Kidney epithelial cell (primary cell): ENCODE measurements at regions not wholly inside any gene's neighbourhood (a gene's known extent, or its start where the extent isn't known, plus 50 kb on each side); places are given as distances from the start of the nearest gene placed in this dataset.

Experiments
- DNase-seq: peaks from one replicate; pipeline ENCODE4 v3.0.0-alpha.2; 2010; ENCODE audit warnings: low read depth
- H3K27me3 ChIP-seq: 2 replicates; pipeline ENCODE4 v1.6.0; 2011; ENCODE audit warnings: low read length; ENCODE audit not compliant: control insufficient read depth, insufficient read depth
- H3K36me3 ChIP-seq: 2 replicates; pipeline ENCODE4 v1.5.1; 2011; ENCODE audit warnings: low read length; ENCODE audit not compliant: control insufficient read depth, insufficient read depth
- H3K4me3 ChIP-seq: 2 replicates; pipeline ENCODE4 v1.5.1; 2011; ENCODE audit warnings: low read depth, mild to moderate bottlenecking, control low read depth, low read length
- TF ChIP-seq, protein P1 (sequence below): IDR thresholded peaks from 2 replicates; pipeline ENCODE4 v1.5.1; 2011; ENCODE audit warnings: mild to moderate bottlenecking, moderate library complexity, low read length, control low read depth, inconsistent platforms; ENCODE audit not compliant: insufficient read depth, poor library complexity, severe bottlenecking

DNA sequence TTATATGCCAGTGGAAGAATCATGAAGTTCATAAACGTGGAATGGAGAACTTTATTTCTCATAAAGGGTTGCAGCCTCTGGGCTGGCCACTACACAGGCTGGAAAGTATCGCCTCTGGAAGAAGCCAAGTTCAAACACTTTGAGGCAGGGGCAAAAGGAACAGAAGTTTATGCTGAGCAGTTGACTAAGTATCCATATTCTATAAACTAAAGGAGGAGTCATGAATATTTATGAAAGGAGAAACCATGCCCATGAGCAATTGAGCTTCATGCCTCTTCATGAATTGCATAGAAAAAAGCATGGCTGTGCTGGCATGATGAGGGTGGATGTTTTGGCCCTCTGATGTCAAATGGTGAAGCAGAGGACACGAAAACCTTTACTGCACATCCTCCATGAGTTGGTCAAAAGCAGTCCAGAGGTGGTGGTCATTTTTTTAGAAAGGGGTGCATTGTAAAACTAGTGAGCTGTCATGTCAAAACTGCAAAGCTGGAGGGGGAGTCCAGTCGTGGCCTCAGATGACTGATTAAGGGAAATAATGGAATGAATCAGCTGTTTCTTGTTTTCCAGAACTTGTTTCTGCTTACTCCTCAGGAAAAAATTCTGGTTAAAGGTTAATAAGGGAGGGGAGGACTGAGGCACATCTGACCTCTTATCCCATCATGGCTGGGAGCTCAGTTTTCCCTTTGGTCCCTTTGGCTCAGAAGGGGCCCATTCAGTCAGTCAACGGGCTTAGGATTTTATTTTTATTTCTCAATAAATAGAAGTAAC, 276.7 kb downstream of the CHL1 start:
- no peaks in the 10 kb centered on the region for H3K36me3 ChIP-seq
- H3K4me3 ChIP-seq, result no peak overlapping the region
- TF ChIP-seq, protein P1, sequence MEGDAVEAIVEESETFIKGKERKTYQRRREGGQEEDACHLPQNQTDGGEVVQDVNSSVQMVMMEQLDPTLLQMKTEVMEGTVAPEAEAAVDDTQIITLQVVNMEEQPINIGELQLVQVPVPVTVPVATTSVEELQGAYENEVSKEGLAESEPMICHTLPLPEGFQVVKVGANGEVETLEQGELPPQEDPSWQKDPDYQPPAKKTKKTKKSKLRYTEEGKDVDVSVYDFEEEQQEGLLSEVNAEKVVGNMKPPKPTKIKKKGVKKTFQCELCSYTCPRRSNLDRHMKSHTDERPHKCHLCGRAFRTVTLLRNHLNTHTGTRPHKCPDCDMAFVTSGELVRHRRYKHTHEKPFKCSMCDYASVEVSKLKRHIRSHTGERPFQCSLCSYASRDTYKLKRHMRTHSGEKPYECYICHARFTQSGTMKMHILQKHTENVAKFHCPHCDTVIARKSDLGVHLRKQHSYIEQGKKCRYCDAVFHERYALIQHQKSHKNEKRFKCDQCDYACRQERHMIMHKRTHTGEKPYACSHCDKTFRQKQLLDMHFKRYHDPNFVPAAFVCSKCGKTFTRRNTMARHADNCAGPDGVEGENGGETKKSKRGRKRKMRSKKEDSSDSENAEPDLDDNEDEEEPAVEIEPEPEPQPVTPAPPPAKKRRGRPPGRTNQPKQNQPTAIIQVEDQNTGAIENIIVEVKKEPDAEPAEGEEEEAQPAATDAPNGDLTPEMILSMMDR, result no peak
- no peak for DNase-seq
- H3K27me3 ChIP-seq, result no peaks in the 10 kb centered on the region

GRCh38 chr3:474828-475227, 278.3 kb downstream of the CHL1 start:
- TF ChIP-seq, protein P1, result no peak
- no peaks in the 10 kb centered on the region for H3K36me3 ChIP-seq
- H3K4me3 ChIP-seq, result no peak overlapping the region
- no peak for DNase-seq
- no peaks in the 10 kb centered on the region for H3K27me3 ChIP-seq

DNA sequence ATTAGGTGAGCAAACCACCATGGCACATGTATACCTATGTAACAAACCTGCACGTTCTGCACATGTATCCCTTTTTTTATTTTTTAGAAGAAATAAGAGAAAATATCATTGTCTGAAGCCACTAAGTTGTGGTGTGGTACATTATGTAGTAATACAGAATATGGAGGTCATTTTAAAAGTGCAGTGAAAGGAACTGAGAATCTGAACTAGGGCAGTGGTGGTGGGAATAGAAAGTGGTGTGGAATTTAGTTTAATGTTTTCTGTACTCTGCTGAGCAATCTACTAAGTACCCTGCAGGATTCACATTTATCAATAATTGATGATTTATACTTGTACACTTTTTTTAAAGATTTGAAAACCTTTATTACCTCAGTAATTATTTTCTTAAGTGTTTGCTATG, 283.5 kb downstream of the CHL1 start:
- TF ChIP-seq, protein P1, result no peak
- no peak for DNase-seq
- Histone ChIP-seq H3K36me3 (no peaks in the 10 kb centered on the region), H3K4me3 (no peak overlapping the region), H3K27me3 (no peaks in the 10 kb centered on the region)

- H3K4me3 ChIP-seq, result no peak overlapping the region
- no peaks in the 10 kb centered on the region for H3K36me3 ChIP-seq
- DNase-seq, result no peak
- no peaks in the 10 kb centered on the region for H3K27me3 ChIP-seq
- TF ChIP-seq, protein P1, result no peak
Measured at GRCh38 chr3:481111-481510, 284.5 kb downstream of the CHL1 start.

GRCh38 chr3:481680-482079, 285.1 kb downstream of the CHL1 start:
- no peak for DNase-seq
- TF ChIP-seq, protein P1, result peak; percentile 51
- H3K4me3 ChIP-seq, result no peak overlapping the region
- no peaks in the 10 kb centered on the region for H3K36me3 ChIP-seq
- no peaks in the 10 kb centered on the region for H3K27me3 ChIP-seq

DNA sequence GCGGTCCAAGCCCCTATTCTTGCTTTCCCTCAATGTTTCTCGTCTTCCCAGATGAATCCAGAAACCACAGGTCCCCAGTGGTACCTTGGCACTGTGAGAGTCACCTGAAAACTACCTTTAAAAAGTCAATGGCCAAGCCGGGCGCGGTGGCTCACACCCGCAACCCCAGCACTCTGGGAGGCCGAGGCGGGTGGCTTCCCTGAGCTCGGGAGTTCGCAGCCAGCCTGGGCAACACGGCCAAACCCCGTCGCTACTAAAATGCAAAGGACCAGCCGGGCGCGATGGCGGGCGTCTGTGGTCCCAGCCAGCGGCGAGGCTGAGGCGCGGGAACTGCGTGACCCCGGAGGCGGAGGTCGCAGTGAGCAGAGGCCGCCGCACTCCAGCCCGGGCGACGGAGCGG, 285.9 kb downstream of the CHL1 start:
- TF ChIP-seq, protein P1, result no peak
- no peak for DNase-seq
- no peaks in the 10 kb centered on the region for H3K27me3 ChIP-seq
- no peaks in the 10 kb centered on the region for H3K36me3 ChIP-seq
- H3K4me3 ChIP-seq, result no peak overlapping the region
